ENCODE measurements at regions not wholly inside any gene's neighbourhood (a gene's known extent, or its start where the extent isn't known, plus 50 kb on each side); places are given as distances from the start of the nearest gene placed in this dataset.

- no peak for TF ChIP-seq CEBPB (IDR thresholded peaks at IDR 0.05)
- no peak for TF ChIP-seq RAD21 (IDR thresholded peaks at IDR 0.05; ENCODE audit: low read depth)
- TF ChIP-seq EGR1 (IDR thresholded peaks at IDR 0.05), result no peak
- TF ChIP-seq REST (IDR thresholded peaks at IDR 0.05; ENCODE audit: low read depth), result no peak
- no peak for TF ChIP-seq EP300 (IDR thresholded peaks at IDR 0.05; ENCODE audit: borderline replicate concordance)
- no peak for TF ChIP-seq CREB1 (IDR thresholded peaks at IDR 0.05; ENCODE audit: low read depth)
- TF ChIP-seq MAX (IDR thresholded peaks at IDR 0.05), result no peak
- no peak for TF ChIP-seq TCF12 (IDR thresholded peaks at IDR 0.05; ENCODE audit: low read depth)
- TF ChIP-seq TAF1 (IDR thresholded peaks at IDR 0.05; ENCODE audit: low read depth), result no peak
- TF ChIP-seq YY1 (IDR thresholded peaks at IDR 0.05; ENCODE audit: low read depth), result no peak
Measured at GRCh38 chr6:102623201-102623600, 1229.7 kb downstream of the GRIK2 start.

Data from Ishikawa (cell line).